Sigmoid colon (tissue), 4 donors: ENCODE measurements at regions not wholly inside any gene's neighbourhood (a gene's known extent, or its start where the extent isn't known, plus 50 kb on each side); places are given as distances from the start of the nearest gene placed in this dataset.
"Not testable (repeated sequence)": the region's sequence is repeated elsewhere in the genome, so short reads cannot be mapped to it uniquely, and the experiment has no call there.

ENCODE experiments used
- CTCF ChIP-seq, 4 experiments: fragments of 450-650 bp in 3 of 4; fragments of 200-600 bp in 1 of 4; IDR thresholded peaks; one replicate each; pipeline ENCODE4 v1.5.1; 2016 to 2019; ENCODE audit warnings: antibody characterized with exemption in 4 of 4, mild to moderate bottlenecking in 3 of 4, moderate library complexity in 2 of 4
- POLR2AphosphoS5 ChIP-seq, 4 donors: sonication (generic); formaldehyde crosslinking; IDR thresholded peaks; one replicate each; pipeline ENCODE4 v1.6.1; 2017; ENCODE audit warnings: antibody characterized with exemption in 4 of 4

- TF ChIP-seq POLR2AphosphoS5, CTCF (IDR thresholded peaks at IDR 0.05): not testable (repeated sequence)
Measured at GRCh38 chrX:3519384-3519783, 172.9 kb upstream of the MXRA5 start.
